Retinal pigment epithelial cell (primary cell): ENCODE measurements at regions not wholly inside any gene's neighbourhood (a gene's known extent, or its start where the extent isn't known, plus 50 kb on each side); places are given as distances from the start of the nearest gene placed in this dataset.
"Not testable (repeated sequence)": the region's sequence is repeated elsewhere in the genome, so short reads cannot be mapped to it uniquely, and the experiment has no call there.

Source experiments
- DNase-seq: peaks from one replicate; pipeline ENCODE4 v3.0.0-alpha.2; 2010; ENCODE audit warnings: low read depth
- H3K4me3 ChIP-seq: 2 replicates; pipeline ENCODE4 v1.5.1; 2011; ENCODE audit warnings: mild to moderate bottlenecking, low read length, control low read depth, moderate library complexity
- CTCF ChIP-seq: conservative IDR thresholded peaks from 2 replicates; pipeline ENCODE4 v1.5.1; 2011; ENCODE audit warnings: low read depth, low read length, control low read depth, inconsistent platforms

DNA sequence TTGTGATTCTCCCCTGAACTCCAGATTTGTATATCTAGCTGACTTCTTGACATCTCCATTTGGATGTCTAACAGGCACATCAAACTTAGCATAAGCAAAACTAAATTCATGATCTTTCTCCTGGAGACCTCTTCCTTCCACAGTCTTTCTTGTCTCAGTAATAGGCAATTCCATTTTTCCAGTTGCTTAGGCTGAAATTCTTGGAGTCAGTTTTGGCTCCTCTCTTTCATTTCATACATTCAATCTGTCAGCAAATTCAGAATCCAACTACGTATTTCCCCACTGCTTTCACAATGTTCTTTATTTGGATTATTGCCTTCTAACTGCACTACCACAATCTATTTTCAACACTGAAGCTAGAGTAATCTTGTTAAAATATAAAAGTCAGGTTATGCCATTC, 219.9 kb upstream of the GLRA2 start:
- no peak for DNase-seq
- no peak overlapping the region for H3K4me3 ChIP-seq
- no peak for TF ChIP-seq CTCF

DNA sequence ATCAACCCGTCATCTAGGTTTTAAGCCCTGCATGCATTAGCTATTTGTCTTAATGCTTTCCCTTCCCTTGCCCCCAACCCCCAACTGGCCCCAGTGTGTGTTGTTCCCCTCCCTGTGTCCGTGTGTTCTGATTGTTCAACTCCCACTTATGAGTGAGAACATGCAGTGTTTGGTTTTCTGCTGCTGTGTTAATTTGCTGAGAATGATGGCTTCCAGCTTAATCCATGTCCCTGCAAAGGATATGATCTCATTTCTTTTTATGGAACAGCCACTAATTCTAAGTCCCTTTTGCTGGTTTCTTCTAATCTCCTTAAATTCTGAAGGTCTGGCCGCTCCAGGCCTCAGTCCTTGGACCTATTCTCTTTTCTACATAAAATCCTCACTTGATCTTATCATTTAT, 220.4 kb upstream of the GLRA2 start:
- not testable (repeated sequence) for H3K4me3 ChIP-seq, DNase-seq

DNA sequence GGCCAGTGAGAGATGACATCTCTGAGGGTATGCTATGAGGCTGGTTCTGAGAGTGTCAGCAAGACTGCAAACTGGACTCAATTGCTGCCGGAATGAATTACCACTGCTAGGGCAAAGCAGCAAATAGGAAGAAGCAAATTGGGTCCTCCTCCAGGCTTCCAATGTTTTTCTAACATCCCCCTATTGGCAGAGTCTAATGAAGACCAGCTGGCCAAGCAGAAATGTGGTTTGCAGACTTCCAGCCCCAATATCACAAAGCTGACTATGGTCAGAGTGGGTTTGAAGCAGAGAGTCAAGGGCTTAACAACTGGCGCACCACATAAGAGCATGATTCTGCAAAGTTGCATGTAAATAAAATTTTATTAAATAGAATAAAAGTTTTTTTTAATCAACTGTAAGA, 225.4 kb upstream of the GLRA2 start:
- no peak overlapping the region for H3K4me3 ChIP-seq
- TF ChIP-seq CTCF: no peak
- no peak for DNase-seq

- not testable (repeated sequence) for DNase-seq, H3K4me3 ChIP-seq
Measured at GRCh38 chrX:14302561-14302960, 226.8 kb upstream of the GLRA2 start.

DNA sequence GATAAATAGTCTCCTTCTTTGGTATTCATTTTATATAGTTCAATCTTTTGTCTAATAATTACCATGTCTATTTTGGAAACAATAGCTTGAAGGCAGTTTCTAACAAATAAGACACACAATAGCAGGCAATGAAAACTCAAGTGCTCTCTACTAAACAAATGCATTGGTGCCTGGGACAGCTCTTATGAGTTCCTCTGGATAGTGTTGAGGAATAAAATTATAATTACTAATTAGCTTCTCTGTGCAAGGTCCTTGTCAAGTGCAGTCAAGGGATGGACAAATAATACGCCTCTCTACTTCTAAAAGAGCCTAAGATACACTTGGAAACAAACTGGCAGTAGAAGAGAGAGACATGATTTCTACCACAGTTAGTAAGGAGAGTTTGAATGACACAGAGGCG, 229.0 kb upstream of the GLRA2 start:
- H3K4me3 ChIP-seq: no peak overlapping the region
- TF ChIP-seq CTCF: no peak
- DNase-seq: no peak

GRCh38 chrX:14295426-14295825, 233.9 kb upstream of the GLRA2 start:
- no peak for TF ChIP-seq CTCF
- DNase-seq: no peak
- H3K4me3 ChIP-seq: no peak overlapping the region

GRCh38 chrX:14291666-14292500, 237.5 kb upstream of the GLRA2 start:
- TF ChIP-seq CTCF: no peak
- no peak for DNase-seq
- no peak overlapping the region for H3K4me3 ChIP-seq

DNA sequence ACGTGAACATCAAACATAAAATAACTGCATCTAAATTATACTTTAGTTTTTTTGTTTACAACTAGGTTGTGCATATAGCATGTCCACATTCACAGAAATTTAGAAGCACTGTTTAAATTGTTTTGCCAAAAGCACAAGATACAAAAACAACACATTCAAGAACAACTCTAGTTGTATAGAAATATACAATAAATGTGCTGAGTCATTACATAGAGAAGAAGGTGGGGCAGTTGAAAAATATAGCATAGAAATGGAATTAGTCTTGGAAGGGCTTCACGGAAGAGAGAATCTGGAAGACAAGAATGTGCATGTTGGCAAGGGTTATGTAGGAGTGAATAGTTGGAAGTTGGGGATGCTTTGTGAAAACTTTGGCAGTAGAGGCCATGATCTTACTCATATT, 239.0 kb upstream of the GLRA2 start:
- no peak overlapping the region for H3K4me3 ChIP-seq
- no peak for DNase-seq
- no peak for TF ChIP-seq CTCF
